PFSK-1 (cell line): ENCODE measurements at regions not wholly inside any gene's neighbourhood (a gene's known extent, or its start where the extent isn't known, plus 50 kb on each side); places are given as distances from the start of the nearest gene placed in this dataset.

Source experiments
- FOXP2 ChIP-seq: optimal IDR thresholded peaks from 2 replicates; pipeline ENCODE3; 2011; ENCODE audit warnings: borderline replicate concordance, control low read depth, inconsistent platforms; ENCODE audit not compliant: insufficient read depth; ENCODE audit errors: extremely low read length, extremely low read depth
- POLR2AphosphoS5 ChIP-seq: IDR thresholded peaks from 2 replicates; pipeline ENCODE4 v1.6.1; 2012; ENCODE audit warnings: low read depth, mild to moderate bottlenecking, control low read depth, low read length, moderate library complexity
- SIN3A ChIP-seq: IDR thresholded peaks from 2 replicates; pipeline ENCODE4 v1.6.1; 2012; ENCODE audit warnings: mild to moderate bottlenecking, low read length, moderate library complexity, borderline replicate concordance; ENCODE audit not compliant: insufficient read depth
- TAF1 ChIP-seq: IDR thresholded peaks from 2 replicates; pipeline ENCODE4 v1.6.1; 2012; ENCODE audit warnings: low read length, control low read depth, borderline replicate concordance; ENCODE audit not compliant: insufficient read depth
- TF ChIP-seq, protein P1 (sequence below), 2 experiments: IDR thresholded peaks; 2 replicates each; pipeline versions ENCODE4 v1.6.1 to v1.8.0; 2011 to 2012; ENCODE audit warnings: low read depth in 2 of 2, low read length in 2 of 2, control low read depth in 1 of 2, inconsistent platforms in 1 of 2, mild to moderate bottlenecking in 1 of 2, moderate library complexity in 1 of 2; ENCODE audit not compliant: insufficient read depth in 1 of 2

- TF ChIP-seq TAF1: no peak
- no peak for TF ChIP-seq POLR2AphosphoS5
- no peak for TF ChIP-seq FOXP2
- TF ChIP-seq, protein P1, sequence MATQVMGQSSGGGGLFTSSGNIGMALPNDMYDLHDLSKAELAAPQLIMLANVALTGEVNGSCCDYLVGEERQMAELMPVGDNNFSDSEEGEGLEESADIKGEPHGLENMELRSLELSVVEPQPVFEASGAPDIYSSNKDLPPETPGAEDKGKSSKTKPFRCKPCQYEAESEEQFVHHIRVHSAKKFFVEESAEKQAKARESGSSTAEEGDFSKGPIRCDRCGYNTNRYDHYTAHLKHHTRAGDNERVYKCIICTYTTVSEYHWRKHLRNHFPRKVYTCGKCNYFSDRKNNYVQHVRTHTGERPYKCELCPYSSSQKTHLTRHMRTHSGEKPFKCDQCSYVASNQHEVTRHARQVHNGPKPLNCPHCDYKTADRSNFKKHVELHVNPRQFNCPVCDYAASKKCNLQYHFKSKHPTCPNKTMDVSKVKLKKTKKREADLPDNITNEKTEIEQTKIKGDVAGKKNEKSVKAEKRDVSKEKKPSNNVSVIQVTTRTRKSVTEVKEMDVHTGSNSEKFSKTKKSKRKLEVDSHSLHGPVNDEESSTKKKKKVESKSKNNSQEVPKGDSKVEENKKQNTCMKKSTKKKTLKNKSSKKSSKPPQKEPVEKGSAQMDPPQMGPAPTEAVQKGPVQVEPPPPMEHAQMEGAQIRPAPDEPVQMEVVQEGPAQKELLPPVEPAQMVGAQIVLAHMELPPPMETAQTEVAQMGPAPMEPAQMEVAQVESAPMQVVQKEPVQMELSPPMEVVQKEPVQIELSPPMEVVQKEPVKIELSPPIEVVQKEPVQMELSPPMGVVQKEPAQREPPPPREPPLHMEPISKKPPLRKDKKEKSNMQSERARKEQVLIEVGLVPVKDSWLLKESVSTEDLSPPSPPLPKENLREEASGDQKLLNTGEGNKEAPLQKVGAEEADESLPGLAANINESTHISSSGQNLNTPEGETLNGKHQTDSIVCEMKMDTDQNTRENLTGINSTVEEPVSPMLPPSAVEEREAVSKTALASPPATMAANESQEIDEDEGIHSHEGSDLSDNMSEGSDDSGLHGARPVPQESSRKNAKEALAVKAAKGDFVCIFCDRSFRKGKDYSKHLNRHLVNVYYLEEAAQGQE (IDR thresholded peaks at IDR 0.05; ENCODE audit: insufficient read depth in 1 of 2, low read depth in 2 of 2, low read length in 2 of 2): no peak
- TF ChIP-seq SIN3A: no peak
These were observed 167.9 kb downstream of the FBXO15 start for GRCh38 chr18:73979742-73980141.
